HCT116 (cell line): ENCODE measurements at regions not wholly inside any gene's neighbourhood (a gene's known extent, or its start where the extent isn't known, plus 50 kb on each side); places are given as distances from the start of the nearest gene placed in this dataset.

Experiments used
- ATAC-seq: fragments of 200-7000 bp; cut with Tn5 transposase; 2 replicates; pipeline ENCODE4 v1.9.1; 2020; ENCODE audit warnings: mild to moderate bottlenecking, moderate library complexity
- BruUV-seq: library from RNA; stranded (reverse); fragments of 400-500 nt; replicated peaks from 2 replicates; lab custom pipeline; 2021; lab: Mats Ljungman, UMichigan
- CTCF ChIA-PET: fragments of 300-600 bp; sonication (Branson Sonifier 250); formaldehyde crosslinking; loops from one replicate; lab custom pipeline; 2021; ENCODE audit warnings: antibody characterized with exemption; lab: Charles Lee
- POLR2A ChIA-PET: fragments of 300-600, 350-600 bp; sonication (Branson Sonifier 250); formaldehyde crosslinking; loops from one replicate; lab custom pipeline; 2021; ENCODE audit warnings: antibody characterized with exemption; lab: Charles Lee
- RAD21 ChIA-PET, 2 experiments: fragments of 300-600 bp; sonication (Branson Sonifier 250); formaldehyde crosslinking; loops; one replicate each; lab custom pipeline; 2023; ENCODE audit warnings: low total read pairs in 2 of 2; ENCODE audit not compliant: uncharacterized antibody in 2 of 2, unreplicated experiment in 2 of 2, low non-redundant PET in 1 of 2; lab: Charles Lee
- DNase-seq: peaks from one replicate; pipeline ENCODE4 v3.0.0-alpha.2; 2010; ENCODE audit warnings: low read depth, low spot score
- H2AFZ ChIP-seq: fragments of 200-600 bp; shearing (Covaris generic), sonication (generic); 2 replicates; pipeline ENCODE4 v1.6.1; 2017; ENCODE audit warnings: low read depth, mixed run types, mixed read lengths, antibody characterized with exemption, low read length; ENCODE audit not compliant: poor library complexity, severe bottlenecking
- H3K27ac ChIP-seq: 2 replicates; pipeline ENCODE4 v1.5.1; 2012; ENCODE audit warnings: low read depth, low read length
- H3K27me3 ChIP-seq: fragments of 200-600 bp; sonication (generic); 2 replicates; pipeline ENCODE4 v1.6.1; 2016; ENCODE audit warnings: mixed run types, low read length, mixed read lengths; ENCODE audit not compliant: insufficient read depth
- H3K36me3 ChIP-seq, 2 experiments: fragments of 200-500 bp in 1 of 2; fragments of 200-600 bp in 1 of 2; sonication (Bioruptor generic) in 1 of 2; sonication (generic) in 1 of 2; 2 replicates each; pipeline versions ENCODE4 v1.5.1 to v1.6.1; 2014 to 2016; ENCODE audit warnings: low read length in 2 of 2, inconsistent platforms in 1 of 2, mixed read lengths in 1 of 2, mixed run types in 1 of 2; ENCODE audit not compliant: insufficient read depth in 2 of 2, control insufficient read depth in 1 of 2
- H3K4me1 ChIP-seq, 2 experiments: fragments of 200-600 bp in 1 of 2; sonication (generic) in 1 of 2; 2 replicates each; pipeline versions ENCODE4 v1.5.1 to v1.6.1; 2012 to 2017; ENCODE audit warnings: low read length in 2 of 2, inconsistent platforms in 1 of 2, mild to moderate bottlenecking in 1 of 2, mixed read lengths in 1 of 2, mixed run types in 1 of 2, moderate library complexity in 1 of 2; ENCODE audit not compliant: insufficient read depth in 2 of 2, control insufficient read depth in 1 of 2
- H3K4me2 ChIP-seq: fragments of 200-600 bp; sonication (generic); 2 replicates; pipeline ENCODE4 v1.6.1; 2017; ENCODE audit warnings: mixed run types, low read length, mixed read lengths
- H3K4me3 ChIP-seq, 2 experiments: fragments of 200-600 bp in 1 of 2; sonication (generic) in 1 of 2; replicated peaks in 1 of 2; 2 replicates each; pipeline ENCODE4 v1.5.1; 2011 to 2016; ENCODE audit warnings: low read length in 2 of 2, control low read depth in 1 of 2, low read depth in 1 of 2, mild to moderate bottlenecking in 1 of 2, mixed read lengths in 1 of 2, mixed run types in 1 of 2
- H3K79me2 ChIP-seq: fragments of 200-600 bp; sonication (generic); 2 replicates; pipeline ENCODE4 v1.6.1; 2017; ENCODE audit warnings: mild to moderate bottlenecking, mixed run types, low read length, moderate library complexity, mixed read lengths; ENCODE audit not compliant: insufficient read depth
- H3K9ac ChIP-seq: fragments of 200-600 bp; sonication (generic); 2 replicates; pipeline ENCODE4 v1.6.1; 2016; ENCODE audit warnings: low read length, mixed read lengths
- H3K9me2 ChIP-seq: fragments of 200-600 bp; sonication (generic), shearing (Covaris generic); 2 replicates; pipeline ENCODE4 v1.6.1; 2017; ENCODE audit warnings: mixed run types, mild to moderate bottlenecking, moderate library complexity; ENCODE audit not compliant: insufficient read depth
- H3K9me3 ChIP-seq, 2 experiments: fragments of 200-500 bp in 1 of 2; fragments of 200-600 bp in 1 of 2; sonication (Bioruptor generic) in 1 of 2; sonication (generic) in 1 of 2; 2 replicates each; pipeline ENCODE4 v1.6.1; 2014 to 2017; ENCODE audit warnings: low read length in 2 of 2, mixed read lengths in 2 of 2, inconsistent platforms in 1 of 2, low read depth in 1 of 2, mild to moderate bottlenecking in 1 of 2, mixed run types in 1 of 2, moderate library complexity in 1 of 2; ENCODE audit not compliant: control insufficient read depth in 1 of 2, insufficient read depth in 1 of 2
- H4K20me1 ChIP-seq: fragments of 200-600 bp; sonication (generic), shearing (Covaris generic); 2 replicates; pipeline ENCODE4 v1.6.1; 2017; ENCODE audit warnings: mixed run types, mild to moderate bottlenecking, moderate library complexity; ENCODE audit not compliant: insufficient read depth
- CBX3 ChIP-seq: IDR thresholded peaks from 2 replicates; pipeline ENCODE4 v1.6.1; 2012; ENCODE audit warnings: low read depth
- CEBPB ChIP-seq: IDR thresholded peaks from 2 replicates; pipeline ENCODE4 v1.6.1; 2012; ENCODE audit warnings: low read depth
- EGR1 ChIP-seq: IDR thresholded peaks from 2 replicates; pipeline ENCODE4 v1.6.1; 2012; ENCODE audit warnings: low read depth
- EZH2phosphoT487 ChIP-seq: fragments of 200-600 bp; IDR thresholded peaks from 2 replicates; pipeline ENCODE4 v1.6.1; 2018; ENCODE audit warnings: antibody characterized with exemption, borderline replicate concordance
- FOSL1 ChIP-seq: IDR thresholded peaks from 2 replicates; pipeline ENCODE4 v1.6.1; 2012; ENCODE audit warnings: low read depth
- POLR2A ChIP-seq: IDR thresholded peaks from 2 replicates; pipeline ENCODE4 v1.7.0; 2011; ENCODE audit warnings: borderline replicate concordance; ENCODE audit not compliant: insufficient read depth, insufficient read length; ENCODE audit errors: extremely low read depth
- POLR2AphosphoS5 ChIP-seq: IDR thresholded peaks from 2 replicates; pipeline ENCODE4 v1.6.1; 2011; ENCODE audit warnings: mild to moderate bottlenecking, low read depth, low read length, moderate library complexity
- RAD21 ChIP-seq: IDR thresholded peaks from 2 replicates; pipeline ENCODE4 v1.6.1; 2012; ENCODE audit warnings: low read depth, mild to moderate bottlenecking
- SIN3A ChIP-seq: IDR thresholded peaks from 2 replicates; pipeline ENCODE4 v1.6.1; 2012; ENCODE audit warnings: low read depth
- SP1 ChIP-seq: IDR thresholded peaks from 2 replicates; pipeline ENCODE4 v1.6.1; 2012; ENCODE audit warnings: low read depth
- SRF ChIP-seq: IDR thresholded peaks from 2 replicates; pipeline ENCODE4 v1.6.1; 2012; ENCODE audit warnings: low read depth
- intact Hi-C: fragments of 100-400 bp; cut with micrococcal nuclease; formaldehyde crosslinking; loops from 2 replicates; pipeline ENCODE4 v1.10.0; 2022
- TF ChIP-seq, protein P1 (sequence below): IDR thresholded peaks from 2 replicates; pipeline ENCODE4 v1.6.1; 2012
- TF ChIP-seq, protein P2 (sequence below): IDR thresholded peaks from 2 replicates; pipeline ENCODE4 v1.6.1; 2011; ENCODE audit warnings: mild to moderate bottlenecking, low read length, moderate library complexity; ENCODE audit not compliant: insufficient replicate concordance; ENCODE audit errors: extremely low read depth

DNA sequence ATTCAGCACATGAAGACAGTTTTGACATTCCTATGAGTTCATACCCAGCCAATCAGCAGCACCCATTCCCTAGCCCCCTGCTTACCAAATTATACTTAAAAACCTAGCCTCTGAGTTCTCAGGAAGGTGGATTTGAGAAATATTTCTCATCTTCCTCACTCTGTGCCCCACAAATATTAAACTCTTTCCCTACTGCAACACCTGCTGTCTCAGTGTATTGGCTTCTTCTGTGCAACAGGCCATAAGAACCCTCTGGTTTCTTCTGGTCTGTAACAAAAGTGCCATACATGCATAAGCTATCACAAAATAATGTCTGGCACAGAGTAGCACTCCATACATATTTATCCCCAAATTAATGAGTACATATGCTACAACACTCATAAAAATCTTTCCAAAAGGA is 387.4 kb upstream of the CAMK1G start:
- H3K9me2 ChIP-seq, result no peaks in the 10 kb centered on the region
- peaks cover 0 to 7% of the 10 kb centered on the region in 2 experiments; a peak in 2 of 4 replicates for H3K9me3 ChIP-seq
- no peak overlapping the region for H2AFZ ChIP-seq
- DNase-seq, result no peak
- H3K4me2 ChIP-seq, result no peak overlapping the region
- no peaks in the 10 kb centered on the region for H3K4me1 ChIP-seq
- POLR2A ChIA-PET, result no interaction called here
- H3K79me2 ChIP-seq, result no peaks in the 10 kb centered on the region
- no peak for ATAC-seq
- H3K36me3 ChIP-seq, result no peaks in the 10 kb centered on the region
- no peak overlapping the region for H3K9ac ChIP-seq
- peak; percentile 71; the same call in 1 of the 2 replicates for TF ChIP-seq CBX3
- no peak for TF ChIP-seq RAD21
- no peak for TF ChIP-seq SIN3A
- no peak overlapping the region for H3K4me3 ChIP-seq
- no peaks in the 10 kb centered on the region for H3K27me3 ChIP-seq
- no peaks in the 10 kb centered on the region for H4K20me1 ChIP-seq
- no TSS peak for BruUV-seq
- intact Hi-C loops, result no loop called here
- H3K27ac ChIP-seq, result no peak overlapping the region
- RAD21 ChIA-PET, result no interaction called here
- CTCF ChIA-PET, result no interaction called here

DNA sequence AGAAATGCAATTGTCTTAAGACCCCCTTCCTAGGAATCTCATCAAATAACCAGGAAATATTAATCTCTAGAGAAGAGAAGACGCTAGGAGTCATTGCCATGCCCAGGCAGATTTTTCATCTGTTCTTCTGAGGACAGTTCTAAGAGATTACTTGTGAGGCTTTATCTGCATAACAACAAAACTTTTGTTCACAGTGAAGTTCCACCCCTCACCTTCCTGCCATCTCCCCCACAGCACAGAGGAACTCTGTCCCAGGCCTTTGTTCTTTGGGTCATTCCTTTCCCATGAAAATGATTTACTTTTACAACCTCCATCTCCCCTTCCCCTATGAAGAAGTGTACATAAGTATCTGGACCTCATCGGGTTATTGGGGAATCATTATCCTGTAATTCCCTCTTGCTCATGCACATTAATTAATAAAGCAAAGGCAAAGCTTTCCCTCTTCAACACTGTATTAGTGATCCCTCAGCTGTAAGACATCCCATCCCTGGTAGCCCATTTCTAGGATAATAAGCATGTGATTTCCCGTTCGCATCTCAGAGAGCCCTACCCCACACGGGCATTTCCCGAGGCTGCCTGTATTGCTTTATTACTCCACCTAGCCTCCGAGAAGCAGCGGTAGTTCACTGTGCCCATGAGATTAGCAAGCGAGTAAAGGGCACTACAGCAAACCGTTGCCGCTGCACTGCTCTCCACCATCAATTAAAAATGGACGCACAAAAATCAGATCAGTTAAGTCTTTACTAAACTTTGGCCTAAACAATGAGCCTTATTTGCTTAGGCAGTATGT is 384.4 kb upstream of the CAMK1G start:
- intact Hi-C loops, result no loop called here
- BruUV-seq, result no TSS peak
- Histone ChIP-seq H3K36me3 (no peaks in the 10 kb centered on the region), H2AFZ (no peak overlapping the region), H3K9me2 (no peaks in the 10 kb centered on the region), H3K4me3 (no peak overlapping the region), H3K9me3 (peaks cover 0 to 7% of the 10 kb centered on the region in 2 experiments; a peak in 2 of 4 replicates), H3K27ac (no peak overlapping the region), H3K4me1 (no peaks in the 10 kb centered on the region), H3K79me2 (no peaks in the 10 kb centered on the region), H3K9ac (no peak overlapping the region), H4K20me1 (no peaks in the 10 kb centered on the region), H3K27me3 (0 out of 2 replicates have a peak, but pooled peaks cover under 1% of the 10 kb centered on the region), H3K4me2 (no peak overlapping the region)
- TF ChIP-seq POLR2AphosphoS5 (no peak), FOSL1 (no peak), SP1 (no peak), POLR2A (no peak), CEBPB (no peak), SRF (no peak), RAD21 (no peak), EGR1 (no peak), EZH2phosphoT487 (no peak), SIN3A (no peak)
- TF ChIP-seq, protein P1, sequence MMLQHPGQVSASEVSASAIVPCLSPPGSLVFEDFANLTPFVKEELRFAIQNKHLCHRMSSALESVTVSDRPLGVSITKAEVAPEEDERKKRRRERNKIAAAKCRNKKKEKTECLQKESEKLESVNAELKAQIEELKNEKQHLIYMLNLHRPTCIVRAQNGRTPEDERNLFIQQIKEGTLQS, result no peak
- TF ChIP-seq, protein P2, sequence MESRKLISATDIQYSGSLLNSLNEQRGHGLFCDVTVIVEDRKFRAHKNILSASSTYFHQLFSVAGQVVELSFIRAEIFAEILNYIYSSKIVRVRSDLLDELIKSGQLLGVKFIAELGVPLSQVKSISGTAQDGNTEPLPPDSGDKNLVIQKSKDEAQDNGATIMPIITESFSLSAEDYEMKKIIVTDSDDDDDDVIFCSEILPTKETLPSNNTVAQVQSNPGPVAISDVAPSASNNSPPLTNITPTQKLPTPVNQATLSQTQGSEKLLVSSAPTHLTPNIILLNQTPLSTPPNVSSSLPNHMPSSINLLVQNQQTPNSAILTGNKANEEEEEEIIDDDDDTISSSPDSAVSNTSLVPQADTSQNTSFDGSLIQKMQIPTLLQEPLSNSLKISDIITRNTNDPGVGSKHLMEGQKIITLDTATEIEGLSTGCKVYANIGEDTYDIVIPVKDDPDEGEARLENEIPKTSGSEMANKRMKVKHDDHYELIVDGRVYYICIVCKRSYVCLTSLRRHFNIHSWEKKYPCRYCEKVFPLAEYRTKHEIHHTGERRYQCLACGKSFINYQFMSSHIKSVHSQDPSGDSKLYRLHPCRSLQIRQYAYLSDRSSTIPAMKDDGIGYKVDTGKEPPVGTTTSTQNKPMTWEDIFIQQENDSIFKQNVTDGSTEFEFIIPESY, result no peak
- DNase-seq, result no peak
- RAD21 ChIA-PET, result no interaction called here
- POLR2A ChIA-PET, result no interaction called here
- ATAC-seq, result no peak
- CTCF ChIA-PET, result no interaction called here
